Progenitor cell of endocrine pancreas (in vitro differentiated cells): ENCODE measurements at regions not wholly inside any gene's neighbourhood (a gene's known extent, or its start where the extent isn't known, plus 50 kb on each side); places are given as distances from the start of the nearest gene placed in this dataset.

Source experiments
- DNase-seq: peaks from one replicate; pipeline ENCODE4 v3.0.0; 2021; ENCODE audit warnings: low spot score; ENCODE audit not compliant: unreplicated experiment
- H3K27ac Mint-ChIP-seq: 2 replicates; pipeline ENCODE4 v1.8.0; 2021; ENCODE audit warnings: mild to moderate bottlenecking, moderate library complexity, mixed read lengths
- H3K27me3 Mint-ChIP-seq: 2 replicates; pipeline ENCODE4 v1.8.0; 2021; ENCODE audit warnings: mixed read lengths
- H3K36me3 Mint-ChIP-seq: 2 replicates; pipeline ENCODE4 v1.8.0; 2022; ENCODE audit warnings: mixed read lengths; ENCODE audit not compliant: insufficient read depth
- H3K4me1 Mint-ChIP-seq: 2 replicates; pipeline ENCODE4 v1.8.0; 2021; ENCODE audit warnings: low read depth, mixed read lengths
- H3K4me3 Mint-ChIP-seq: 2 replicates; pipeline ENCODE4 v1.8.0; 2021; ENCODE audit warnings: low read depth, mild to moderate bottlenecking, moderate library complexity, mixed read lengths
- H3K9me3 Mint-ChIP-seq: 2 replicates; pipeline ENCODE4 v1.8.0; 2021; ENCODE audit warnings: low read depth, mixed read lengths
- TF ChIP-seq, protein P1 (sequence below): fragments of 200-600 bp; sonication (generic); IDR thresholded peaks from one replicate; pipeline ENCODE4 v1.5.0; 2021; ENCODE audit warnings: antibody characterized with exemption, mild to moderate bottlenecking; ENCODE audit not compliant: unreplicated experiment

DNA sequence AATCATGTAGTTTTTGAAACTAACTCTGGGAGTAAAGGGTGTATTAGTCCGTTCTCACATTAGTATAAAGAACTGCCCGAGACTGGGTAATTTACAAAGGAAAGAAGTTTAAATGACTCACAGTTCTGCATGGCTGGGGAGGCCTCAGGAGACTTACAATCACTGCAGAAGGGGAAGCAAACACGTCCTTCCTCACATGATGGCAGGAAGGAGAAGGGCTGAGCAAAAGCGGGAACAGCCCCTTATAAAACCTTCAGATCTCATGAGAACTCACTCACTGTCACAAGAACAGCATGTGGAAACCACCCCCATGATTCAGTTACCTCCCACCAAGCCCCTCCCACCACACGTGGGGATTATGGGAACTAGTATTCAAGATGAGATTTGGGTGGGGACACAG, 256.5 kb upstream of the TNRC6C start:
- H3K9me3 Mint-ChIP-seq, result peaks cover 23% of the 10 kb centered on the region
- H3K4me3 Mint-ChIP-seq, result no peak overlapping the region
- H3K36me3 Mint-ChIP-seq, result no peaks in the 10 kb centered on the region
- TF ChIP-seq, protein P1, sequence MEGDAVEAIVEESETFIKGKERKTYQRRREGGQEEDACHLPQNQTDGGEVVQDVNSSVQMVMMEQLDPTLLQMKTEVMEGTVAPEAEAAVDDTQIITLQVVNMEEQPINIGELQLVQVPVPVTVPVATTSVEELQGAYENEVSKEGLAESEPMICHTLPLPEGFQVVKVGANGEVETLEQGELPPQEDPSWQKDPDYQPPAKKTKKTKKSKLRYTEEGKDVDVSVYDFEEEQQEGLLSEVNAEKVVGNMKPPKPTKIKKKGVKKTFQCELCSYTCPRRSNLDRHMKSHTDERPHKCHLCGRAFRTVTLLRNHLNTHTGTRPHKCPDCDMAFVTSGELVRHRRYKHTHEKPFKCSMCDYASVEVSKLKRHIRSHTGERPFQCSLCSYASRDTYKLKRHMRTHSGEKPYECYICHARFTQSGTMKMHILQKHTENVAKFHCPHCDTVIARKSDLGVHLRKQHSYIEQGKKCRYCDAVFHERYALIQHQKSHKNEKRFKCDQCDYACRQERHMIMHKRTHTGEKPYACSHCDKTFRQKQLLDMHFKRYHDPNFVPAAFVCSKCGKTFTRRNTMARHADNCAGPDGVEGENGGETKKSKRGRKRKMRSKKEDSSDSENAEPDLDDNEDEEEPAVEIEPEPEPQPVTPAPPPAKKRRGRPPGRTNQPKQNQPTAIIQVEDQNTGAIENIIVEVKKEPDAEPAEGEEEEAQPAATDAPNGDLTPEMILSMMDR, result no peak
- no peaks in the 10 kb centered on the region for H3K4me1 Mint-ChIP-seq
- DNase-seq, result no peak
- no peak overlapping the region for H3K27ac Mint-ChIP-seq
- H3K27me3 Mint-ChIP-seq, result peaks cover 29% of the 10 kb centered on the region

GRCh38 chr17:77704048-77704815, 254.3 kb upstream of the TNRC6C start:
- Mint-ChIP-seq H3K9me3 (peaks cover 26% of the 10 kb centered on the region), H3K27ac (no peak overlapping the region), H3K27me3 (peaks cover 19% of the 10 kb centered on the region), H3K4me1 (no peaks in the 10 kb centered on the region), H3K36me3 (no peaks in the 10 kb centered on the region), H3K4me3 (no peak overlapping the region)
- TF ChIP-seq, protein P1, result no peak
- DNase-seq, result no peak

GRCh38 chr17:77706938-77707337, 251.6 kb upstream of the TNRC6C start:
- Mint-ChIP-seq H3K4me3 (no peak overlapping the region), H3K27me3 (peaks cover 15% of the 10 kb centered on the region), H3K36me3 (no peaks in the 10 kb centered on the region), H3K9me3 (peaks cover 26% of the 10 kb centered on the region), H3K27ac (no peak overlapping the region), H3K4me1 (no peaks in the 10 kb centered on the region)
- TF ChIP-seq, protein P1, result no peak
- no peak for DNase-seq

- Mint-ChIP-seq H3K4me3 (no peak overlapping the region), H3K4me1 (no peaks in the 10 kb centered on the region), H3K9me3 (peaks cover 26% of the 10 kb centered on the region), H3K36me3 (no peaks in the 10 kb centered on the region), H3K27me3 (peaks cover 13% of the 10 kb centered on the region), H3K27ac (no peak overlapping the region)
- TF ChIP-seq, protein P1, result no peak
- no peak for DNase-seq
Measured at GRCh38 chr17:77707546-77707945, 251.0 kb upstream of the TNRC6C start.

- TF ChIP-seq, protein P1, result no peak
- Mint-ChIP-seq H3K27ac (no peak overlapping the region), H3K4me1 (no peaks in the 10 kb centered on the region), H3K36me3 (no peaks in the 10 kb centered on the region), H3K9me3 (peaks cover 26% of the 10 kb centered on the region), H3K27me3 (peaks cover 13% of the 10 kb centered on the region), H3K4me3 (no peak overlapping the region)
- no peak for DNase-seq
Measured at GRCh38 chr17:77708049-77708448, 250.5 kb upstream of the TNRC6C start.
